ENCODE measurements at regions not wholly inside any gene's neighbourhood (a gene's known extent, or its start where the extent isn't known, plus 50 kb on each side); places are given as distances from the start of the nearest gene placed in this dataset.

GRCh38 chr2:107687073-107687472 is 139.6 kb upstream of the RGPD4 start:
- TF ChIP-seq POLR2A (IDR thresholded peaks at IDR 0.05) (no peak), CTCF (IDR thresholded peaks at IDR 0.05) (no peak)
- Histone ChIP-seq H3K4me3 (no peak overlapping the region), H3K27me3 (no peaks in the 10 kb centered on the region), H3K9me3 (no peaks in the 10 kb centered on the region), H3K4me1 (no peaks in the 10 kb centered on the region), H3K27ac (no peak overlapping the region), H3K36me3 (no peaks in the 10 kb centered on the region)
- DNase-seq = no peak

- no peaks in the 10 kb centered on the region for H3K27me3 ChIP-seq
- no peaks in the 10 kb centered on the region for H3K36me3 ChIP-seq
- H3K4me3 ChIP-seq = no peak overlapping the region
- no peaks in the 10 kb centered on the region for H3K9me3 ChIP-seq
- DNase-seq = no peak
- H3K4me1 ChIP-seq = no peaks in the 10 kb centered on the region
- TF ChIP-seq CTCF (IDR thresholded peaks at IDR 0.05) = no peak
- no peak for TF ChIP-seq POLR2A (IDR thresholded peaks at IDR 0.05)
- H3K27ac ChIP-seq = no peak overlapping the region
Observed at GRCh38 chr2:107688135-107688534, 138.6 kb upstream of the RGPD4 start.

- no peak for DNase-seq
- Histone ChIP-seq H3K9me3 (no peaks in the 10 kb centered on the region), H3K36me3 (no peaks in the 10 kb centered on the region), H3K4me3 (no peak overlapping the region), H3K27me3 (no peaks in the 10 kb centered on the region), H3K27ac (no peak overlapping the region), H3K4me1 (no peaks in the 10 kb centered on the region)
- TF ChIP-seq POLR2A (IDR thresholded peaks at IDR 0.05) = no peak
- no peak for TF ChIP-seq CTCF (IDR thresholded peaks at IDR 0.05)
Observed at GRCh38 chr2:107693604-107694003, 133.1 kb upstream of the RGPD4 start.

GRCh38 chr2:107694667-107695066 is 132.0 kb upstream of the RGPD4 start:
- no peaks in the 10 kb centered on the region for H3K9me3 ChIP-seq
- H3K27ac ChIP-seq = no peak overlapping the region
- no peaks in the 10 kb centered on the region for H3K4me1 ChIP-seq
- no peaks in the 10 kb centered on the region for H3K27me3 ChIP-seq
- no peak overlapping the region for H3K4me3 ChIP-seq
- no peaks in the 10 kb centered on the region for H3K36me3 ChIP-seq
- DNase-seq = no peak
- TF ChIP-seq POLR2A (IDR thresholded peaks at IDR 0.05) = no peak
- TF ChIP-seq CTCF (IDR thresholded peaks at IDR 0.05) = no peak

- no peak overlapping the region for H3K27ac ChIP-seq
Observed at GRCh38 chr2:107697385-107697784, 129.3 kb upstream of the RGPD4 start.

More at GRCh38 chr2:107697385-107697784, 129.3 kb upstream of the RGPD4 start:
- Histone ChIP-seq H3K27me3 (no peaks in the 10 kb centered on the region), H3K9me3 (no peaks in the 10 kb centered on the region), H3K36me3 (no peaks in the 10 kb centered on the region), H3K4me3 (no peak overlapping the region), H3K4me1 (no peaks in the 10 kb centered on the region)
- TF ChIP-seq POLR2A (IDR thresholded peaks at IDR 0.05) = no peak
- TF ChIP-seq CTCF (IDR thresholded peaks at IDR 0.05) = no peak
- no peak for DNase-seq
